Spleen (tissue), 7 donors: ENCODE measurements at regions not wholly inside any gene's neighbourhood (a gene's known extent, or its start where the extent isn't known, plus 50 kb on each side); places are given as distances from the start of the nearest gene placed in this dataset.

Experiments
- CTCF ChIP-seq, 11 experiments: fragments of 200-600 bp in 7 of 11; fragments of 450-650 bp in 4 of 11; sonication (generic) in 4 of 11; IDR thresholded peaks in 8 of 11; conservative IDR thresholded peaks in 3 of 11; 1 replicate in 7 of 11; 2 replicates in 4 of 11; pipeline versions ENCODE4 v1.4.0 to v1.8.0; 2016 to 2021; ENCODE audit warnings: antibody characterized with exemption in 11 of 11, inconsistent platforms in 4 of 11, mild to moderate bottlenecking in 1 of 11
- POLR2A ChIP-seq, 3 donors: fragments of 450-650 bp; IDR thresholded peaks; one replicate each; pipeline ENCODE4 v1.5.1; 2017; ENCODE audit warnings: antibody characterized with exemption in 3 of 3, mild to moderate bottlenecking in 1 of 3
- donor health status: DM: no; HTN: no; CAD: no; lungs with moderate emphysema.
- donor health status: DM: no; HTN: no; CAD: no.
- donor health status: DM: no; HTN: no; CAD: no.

- TF ChIP-seq CTCF (IDR thresholded peaks at IDR 0.05 in 8 of 11, conservative IDR thresholded peaks at IDR 0.05 in 3 of 11) (no peak), POLR2A (IDR thresholded peaks at IDR 0.05) (no peak)
Observed at GRCh38 chr5:105630803-105631202, 2039.9 kb downstream of the EFNA5 start.
